ENCODE measurements at regions not wholly inside any gene's neighbourhood (a gene's known extent, or its start where the extent isn't known, plus 50 kb on each side); places are given as distances from the start of the nearest gene placed in this dataset.

DNA sequence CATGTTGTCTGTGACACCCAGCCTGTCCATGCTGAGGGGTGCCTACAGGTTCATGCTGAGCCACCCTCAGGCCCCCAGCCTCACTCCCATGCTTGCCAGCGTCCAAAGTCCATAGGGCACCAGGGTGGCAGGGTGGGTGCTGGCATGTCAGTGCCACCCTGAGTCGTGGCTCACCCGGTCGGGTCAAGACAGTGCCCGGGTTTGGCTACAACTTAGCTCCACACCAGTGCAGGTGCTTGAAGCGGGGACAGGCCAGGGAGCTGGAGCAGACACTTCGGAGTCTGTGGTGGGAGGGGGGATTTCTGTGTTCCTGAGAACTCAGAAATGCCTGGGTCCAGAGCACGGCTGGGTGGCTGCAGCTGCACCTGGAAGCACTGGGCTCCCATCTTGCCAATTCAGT is 579.2 kb upstream of the FAM174A start:
- TF ChIP-seq ZNF274 (IDR thresholded peaks at IDR 0.05; ENCODE audit: low read depth, low read length) (no peak), YY1 (IDR thresholded peaks at IDR 0.05; ENCODE audit: insufficient read depth, insufficient read length) (no peak)
